GM21737 (cell line): ENCODE measurements at regions not wholly inside any gene's neighbourhood (a gene's known extent, or its start where the extent isn't known, plus 50 kb on each side); places are given as distances from the start of the nearest gene placed in this dataset.

Experiments used
- ATAC-seq: cut with Tn5 transposase; IDR thresholded peaks from one replicate; pipeline ENCODE4 v1.9.1; 2021; ENCODE audit warnings: mild to moderate bottlenecking, moderate library complexity; ENCODE audit not compliant: unreplicated experiment

- no peak for ATAC-seq
Observed at GRCh38 chr2:67651565-67651964, 254.4 kb downstream of the ETAA1 start.

DNA sequence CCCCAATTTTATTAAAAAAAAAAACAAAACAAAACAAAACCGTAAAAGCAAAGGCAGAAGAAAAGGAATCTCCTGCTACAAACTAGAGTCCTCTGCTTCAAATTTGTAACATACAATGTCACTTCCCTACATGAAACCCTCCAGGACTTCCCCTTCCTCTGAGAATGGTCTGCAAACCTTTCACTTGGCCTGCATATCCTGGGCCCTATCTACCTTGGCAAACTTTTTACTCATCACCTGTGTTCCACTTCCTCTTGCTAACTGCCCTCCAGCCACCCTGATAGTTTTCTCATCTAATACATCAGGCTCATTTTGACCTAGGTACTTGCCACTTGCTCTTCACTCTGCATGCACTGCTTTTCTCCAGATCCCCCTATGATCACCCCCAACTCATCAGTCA lies 255.5 kb downstream of the ETAA1 start:
- no peak for ATAC-seq

- no peak for ATAC-seq
Observed at GRCh38 chr2:67656875-67657274, 259.7 kb downstream of the ETAA1 start.

GRCh38 chr2:67658820-67659219 lies 261.7 kb downstream of the ETAA1 start:
- ATAC-seq: no peak

DNA sequence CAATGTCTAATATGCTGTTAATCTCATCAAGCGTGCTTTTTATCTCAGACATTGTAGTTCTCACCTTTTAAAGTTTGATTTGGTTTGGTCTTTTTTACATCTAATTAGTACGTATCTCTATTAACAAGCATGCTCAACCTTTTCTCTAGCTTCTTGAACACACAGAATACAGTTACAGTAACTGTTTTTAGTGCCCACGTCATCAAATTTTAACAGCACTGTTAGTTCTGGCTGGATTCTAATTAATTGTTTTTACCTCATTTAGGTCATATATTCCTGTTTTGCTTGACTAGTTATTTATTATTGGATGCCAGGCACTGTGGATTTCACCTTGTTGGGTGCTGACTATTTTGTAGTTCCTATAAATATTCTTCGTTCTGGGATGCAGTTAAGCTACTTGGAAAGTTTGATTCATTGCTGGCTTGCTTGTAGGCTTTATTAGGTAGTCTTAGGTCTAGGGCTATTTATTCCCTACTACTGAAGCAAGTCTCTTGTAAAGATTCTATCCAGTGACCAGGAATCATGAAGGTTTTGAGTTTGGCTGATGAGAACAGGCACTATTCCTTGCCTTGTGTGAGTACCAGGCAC lies 263.0 kb downstream of the ETAA1 start:
- ATAC-seq: no peak

DNA sequence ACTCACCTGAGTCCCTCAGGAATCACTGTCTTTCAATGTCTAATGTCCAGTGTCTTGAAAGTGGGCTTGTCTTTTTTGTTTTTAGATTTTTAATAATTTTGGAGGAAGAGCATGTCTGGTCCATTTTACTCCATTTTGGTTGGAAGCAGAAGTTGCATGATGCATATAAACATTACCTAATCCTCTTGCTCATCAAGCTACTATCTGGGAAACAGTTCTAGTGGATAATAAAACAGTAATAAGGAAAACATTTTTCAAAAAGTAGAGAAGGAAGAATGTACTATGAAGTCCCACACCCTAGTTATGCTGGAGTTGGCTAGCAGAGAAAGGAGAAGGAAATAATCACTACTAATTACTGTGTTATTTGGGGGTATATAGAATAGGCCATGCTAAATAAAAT lies 263.7 kb downstream of the ETAA1 start:
- ATAC-seq: no peak

GRCh38 chr2:67662222-67662621 lies 265.1 kb downstream of the ETAA1 start:
- ATAC-seq: no peak

DNA sequence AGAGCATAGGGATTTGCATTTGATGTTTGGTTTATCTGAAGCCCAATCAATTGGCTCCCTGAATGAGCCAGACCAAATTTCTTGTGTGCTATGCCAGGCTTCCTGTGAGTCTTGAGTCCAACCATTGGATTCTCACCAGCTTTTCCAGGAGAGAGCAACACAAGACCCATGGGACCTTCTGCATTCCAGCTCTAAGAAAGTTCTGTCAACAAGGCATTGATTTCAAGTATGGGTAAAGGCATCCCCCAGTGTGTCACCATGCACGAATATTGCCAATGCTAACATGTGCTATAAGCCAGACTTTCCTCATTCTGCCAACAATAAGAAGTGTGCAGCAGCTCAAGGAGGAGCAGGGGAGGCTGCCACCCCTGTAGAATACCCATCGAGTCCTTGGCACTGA lies 266.6 kb downstream of the ETAA1 start:
- no peak for ATAC-seq

DNA sequence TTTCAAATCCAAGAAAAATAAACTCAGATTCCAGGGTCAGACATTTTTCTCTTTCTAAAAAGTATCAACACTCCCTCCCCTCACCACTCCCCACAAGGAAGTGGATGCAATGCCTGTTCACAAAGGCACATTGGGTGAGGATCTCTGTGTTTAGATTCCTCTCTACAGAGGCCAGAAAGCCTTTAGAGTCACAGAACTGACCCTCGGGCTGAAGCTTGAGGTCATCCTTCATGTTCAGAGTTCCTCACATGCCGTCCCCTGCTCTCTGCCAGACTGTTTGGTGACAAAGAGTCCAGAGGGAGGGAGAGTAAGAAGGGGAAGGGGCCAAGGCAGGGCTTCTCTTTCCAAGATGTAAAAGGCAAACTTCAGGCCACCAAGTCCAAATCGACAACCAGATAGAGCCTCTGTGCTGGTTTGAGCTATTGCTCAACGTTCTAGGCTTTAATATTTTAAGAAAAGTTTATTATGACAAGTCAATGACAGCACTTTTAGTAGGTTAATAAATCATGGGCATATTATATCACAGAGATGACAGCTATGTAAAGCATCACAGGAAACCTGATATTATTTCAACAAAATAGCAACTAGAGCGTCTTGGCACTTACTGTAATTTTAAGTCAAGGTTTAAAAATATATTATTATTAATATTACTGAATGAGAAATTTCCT lies 269.4 kb downstream of the ETAA1 start:
- no peak for ATAC-seq

DNA sequence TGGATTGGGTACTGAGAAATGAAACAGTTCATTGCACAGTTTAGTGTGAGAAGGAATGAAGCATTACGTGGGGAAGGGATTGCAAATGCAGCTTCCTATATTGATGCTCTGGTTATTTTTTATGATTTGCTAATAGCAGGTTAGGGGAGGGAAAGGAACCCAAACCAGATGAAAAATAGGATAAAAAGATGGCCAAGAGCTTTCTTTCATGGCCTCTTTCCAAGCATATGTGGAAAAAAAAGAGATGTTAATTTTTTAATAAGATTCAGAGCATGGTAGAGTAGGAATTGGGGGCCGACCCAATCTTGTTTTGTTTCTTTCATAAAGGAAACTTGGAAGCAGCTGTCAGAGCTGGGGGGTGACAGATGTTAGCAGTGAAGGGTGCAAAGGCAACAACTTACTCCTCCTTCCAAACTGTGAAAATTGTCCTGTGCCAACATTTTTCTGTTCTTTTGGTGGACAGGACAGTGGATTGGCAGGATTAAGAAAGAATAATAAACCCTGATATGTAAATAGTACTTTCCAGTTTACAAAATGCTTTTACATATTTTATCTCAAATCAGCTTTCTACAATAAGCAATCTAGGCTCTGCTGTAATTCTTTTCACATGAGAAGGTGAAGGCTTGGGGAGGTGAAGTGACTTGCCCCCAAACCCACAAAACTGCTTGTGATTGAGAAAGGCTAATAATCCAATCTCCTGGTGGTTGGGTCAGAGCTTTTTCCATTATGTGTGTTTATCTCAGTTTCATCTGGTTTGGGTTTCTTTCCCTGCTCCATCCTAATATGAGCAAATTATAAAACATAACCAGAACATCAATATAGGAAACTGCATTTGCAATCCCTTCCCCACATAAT lies 270.1 kb downstream of the ETAA1 start:
- ATAC-seq: no peak

- ATAC-seq: no peak
Observed at GRCh38 chr2:67668538-67668937, 271.4 kb downstream of the ETAA1 start.

DNA sequence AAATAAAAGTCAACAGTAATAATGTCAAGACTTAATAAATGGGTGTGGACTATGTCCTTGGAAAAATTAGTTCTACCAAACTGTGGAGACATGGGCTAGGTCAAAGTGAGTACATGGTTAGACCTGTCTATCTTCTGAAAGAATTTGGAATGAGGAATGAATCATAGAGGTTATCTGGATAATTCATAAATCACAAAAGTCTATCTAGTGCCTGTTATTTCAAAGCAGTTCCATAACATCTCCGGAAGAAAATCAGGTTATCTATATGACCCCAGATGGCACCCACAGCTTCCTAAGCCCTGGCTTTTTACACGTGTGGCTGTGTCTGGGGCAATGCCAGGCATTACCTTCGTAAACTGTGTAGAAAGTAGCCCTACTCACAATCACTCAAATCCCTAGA lies 272.0 kb downstream of the ETAA1 start:
- ATAC-seq: no peak

GRCh38 chr2:67669766-67670165 lies 272.6 kb downstream of the ETAA1 start:
- no peak for ATAC-seq

- ATAC-seq: no peak
Observed at GRCh38 chr2:67670747-67671183, 273.6 kb downstream of the ETAA1 start.

- ATAC-seq: no peak
Observed at GRCh38 chr2:67671464-67672450, 274.6 kb downstream of the ETAA1 start.

- ATAC-seq: no peak
Observed at GRCh38 chr2:67674668-67675067, 277.5 kb downstream of the ETAA1 start.

- no peak for ATAC-seq
Observed at GRCh38 chr2:67684991-67685390, 287.9 kb downstream of the ETAA1 start.

- ATAC-seq: no peak
Observed at GRCh38 chr2:67686254-67686653, 289.1 kb downstream of the ETAA1 start.

- ATAC-seq: no peak
Observed at GRCh38 chr2:67689186-67689585, 292.1 kb downstream of the ETAA1 start.

DNA sequence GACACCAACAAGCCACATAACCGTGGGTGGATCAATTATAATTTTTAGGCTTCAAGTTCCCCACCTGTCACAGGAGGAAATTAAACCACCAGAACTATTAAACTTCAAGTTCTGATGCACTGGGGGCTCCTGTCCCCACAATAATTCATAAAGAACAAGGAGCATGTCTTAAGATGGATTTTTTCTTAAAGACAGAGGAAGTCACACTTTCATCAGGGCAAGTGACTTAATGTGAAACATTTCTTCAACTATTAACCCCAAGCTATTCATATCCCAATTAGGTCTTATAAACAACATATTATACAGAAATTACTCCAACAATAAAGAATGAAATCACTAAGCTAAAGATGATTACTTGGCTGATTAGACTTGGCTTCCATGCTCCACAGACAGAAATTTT lies 292.5 kb downstream of the ETAA1 start:
- ATAC-seq: no peak

DNA sequence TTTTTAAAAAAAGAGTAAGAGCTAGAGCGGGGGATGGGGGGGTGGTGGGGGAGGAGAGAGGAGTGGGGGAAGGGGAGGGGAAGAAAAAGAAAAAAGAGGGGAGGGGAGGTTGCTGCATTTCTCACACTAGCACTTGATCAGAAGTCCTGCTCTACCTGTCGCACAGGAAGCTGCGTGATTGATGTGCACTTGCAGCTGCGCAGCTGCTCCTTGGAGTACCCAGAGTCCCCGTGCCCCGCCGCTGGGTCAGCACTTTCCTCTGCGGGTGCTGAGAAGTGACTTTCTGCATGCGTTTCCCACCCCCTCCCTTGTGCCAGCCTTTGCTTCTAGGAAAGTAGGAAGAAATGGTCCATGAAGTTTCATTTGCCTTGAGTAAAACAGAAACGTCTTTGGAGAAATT lies 297.3 kb downstream of the ETAA1 start:
- ATAC-seq: no peak
